Fibroblast of lung (primary cell): ENCODE measurements at regions not wholly inside any gene's neighbourhood (a gene's known extent, or its start where the extent isn't known, plus 50 kb on each side); places are given as distances from the start of the nearest gene placed in this dataset.

Source experiments
- DNase-seq, 2 donors: peaks; one replicate each; pipeline versions ENCODE4 v3.0.0 to v3.0.0-alpha.2; 2010; ENCODE audit warnings: low read depth in 2 of 2
- H2AFZ ChIP-seq: 2 replicates; pipeline ENCODE4 v1.5.1; 2012; ENCODE audit warnings: low read length, control low read depth, inconsistent platforms
- H3K27ac ChIP-seq: 2 replicates; pipeline ENCODE4 v1.5.1; 2011; ENCODE audit warnings: low read length, control low read depth; ENCODE audit not compliant: insufficient read depth
- H3K27me3 ChIP-seq: 2 replicates; pipeline ENCODE4 v1.5.1; 2011; ENCODE audit warnings: mild to moderate bottlenecking, low read length; ENCODE audit not compliant: control insufficient read depth, insufficient read depth
- H3K36me3 ChIP-seq: 2 replicates; pipeline ENCODE4 v1.5.1; 2011; ENCODE audit warnings: low read length; ENCODE audit not compliant: control insufficient read depth, insufficient read depth
- H3K4me1 ChIP-seq: 2 replicates; pipeline ENCODE4 v1.5.1; 2011; ENCODE audit warnings: low read length; ENCODE audit not compliant: control insufficient read depth, insufficient read depth; ENCODE audit errors: extremely low read depth
- H3K4me2 ChIP-seq: 2 replicates; pipeline ENCODE4 v1.5.1; 2011; ENCODE audit warnings: low read length, control low read depth; ENCODE audit not compliant: insufficient read depth; ENCODE audit errors: extremely low read depth
- H3K4me3 ChIP-seq, 4 experiments: fragments of 200-600 bp in 1 of 4; sonication (generic) in 1 of 4; replicated peaks in 1 of 4; 2 replicates each; pipeline ENCODE4 v1.5.1; 2011 to 2016; ENCODE audit warnings: low read length in 4 of 4, low read depth in 3 of 4, mild to moderate bottlenecking in 3 of 4, control low read depth in 2 of 4, inconsistent platforms in 1 of 4, mixed read lengths in 1 of 4; ENCODE audit not compliant: insufficient read depth in 1 of 4; ENCODE audit errors: control extremely low read depth in 1 of 4
- H3K79me2 ChIP-seq: 2 replicates; pipeline ENCODE4 v1.5.1; 2012; ENCODE audit warnings: mild to moderate bottlenecking, low read length, inconsistent platforms; ENCODE audit not compliant: control insufficient read depth, insufficient read depth
- H3K9ac ChIP-seq: 2 replicates; pipeline ENCODE4 v1.5.1; 2011; ENCODE audit warnings: mild to moderate bottlenecking, low read length, control low read depth; ENCODE audit not compliant: insufficient read depth
- H3K9me3 ChIP-seq: 2 replicates; pipeline ENCODE4 v1.5.1; 2012; ENCODE audit warnings: low read depth, low read length; ENCODE audit not compliant: control insufficient read depth, insufficient read depth
- H4K20me1 ChIP-seq: 2 replicates; pipeline ENCODE4 v1.5.1; 2011; ENCODE audit warnings: low read length; ENCODE audit not compliant: control insufficient read depth, insufficient read depth; ENCODE audit errors: extremely low read depth
- CTCF ChIP-seq, 2 donors: IDR thresholded peaks in 1 of 2; conservative IDR thresholded peaks in 1 of 2; 1 replicate in 1 of 2; 2 replicates in 1 of 2; pipeline ENCODE4 v1.5.1; 2011 to 2012; ENCODE audit warnings: low read length in 2 of 2, control low read depth in 1 of 2, inconsistent platforms in 1 of 2, low read depth in 1 of 2, mild to moderate bottlenecking in 1 of 2
- EZH2 ChIP-seq: IDR thresholded peaks from 2 replicates; pipeline ENCODE4 v1.5.1; 2012; ENCODE audit warnings: low read length, control low read depth, mild to moderate bottlenecking; ENCODE audit errors: missing control alignments

GRCh38 chr11:28777126-28777525, 668.9 kb downstream of the METTL15 start:
- no peak for DNase-seq
- Histone ChIP-seq H3K27ac (no peak overlapping the region), H4K20me1 (no peaks in the 10 kb centered on the region), H3K4me2 (no peak overlapping the region), H3K9me3 (no peaks in the 10 kb centered on the region), H3K9ac (no peak overlapping the region), H3K79me2 (no peaks in the 10 kb centered on the region), H3K36me3 (no peaks in the 10 kb centered on the region), H3K4me1 (no peaks in the 10 kb centered on the region), H3K27me3 (no peaks in the 10 kb centered on the region), H2AFZ (no peak overlapping the region), H3K4me3 (no peak overlapping the region)
- no peak for TF ChIP-seq CTCF (conservative IDR thresholded peaks at IDR 0.05 in 1 of 2, IDR thresholded peaks at IDR 0.05 in 1 of 2; ENCODE audit: low read depth in 1 of 2, low read length in 2 of 2)
- TF ChIP-seq EZH2 = no peak

GRCh38 chr11:28773606-28774005, 665.4 kb downstream of the METTL15 start:
- TF ChIP-seq EZH2 (no peak), CTCF (conservative IDR thresholded peaks at IDR 0.05 in 1 of 2, IDR thresholded peaks at IDR 0.05 in 1 of 2; ENCODE audit: low read depth in 1 of 2, low read length in 2 of 2) (no peak)
- Histone ChIP-seq H3K4me1 (no peaks in the 10 kb centered on the region), H3K27me3 (no peaks in the 10 kb centered on the region), H4K20me1 (no peaks in the 10 kb centered on the region), H3K9ac (no peak overlapping the region), H3K36me3 (no peaks in the 10 kb centered on the region), H3K4me3 (no peak overlapping the region), H3K9me3 (no peaks in the 10 kb centered on the region), H3K79me2 (no peaks in the 10 kb centered on the region), H3K4me2 (no peak overlapping the region), H3K27ac (no peak overlapping the region), H2AFZ (no peak overlapping the region)
- DNase-seq = no peak

- H3K9me3 ChIP-seq = no peaks in the 10 kb centered on the region
- no peak overlapping the region for H3K9ac ChIP-seq
- no peak overlapping the region for H3K27ac ChIP-seq
- H3K27me3 ChIP-seq = no peaks in the 10 kb centered on the region
- H3K36me3 ChIP-seq = no peaks in the 10 kb centered on the region
- H3K4me3 ChIP-seq = no peak overlapping the region
- no peaks in the 10 kb centered on the region for H4K20me1 ChIP-seq
- H2AFZ ChIP-seq = no peak overlapping the region
- TF ChIP-seq EZH2 = no peak
- TF ChIP-seq CTCF (conservative IDR thresholded peaks at IDR 0.05 in 1 of 2, IDR thresholded peaks at IDR 0.05 in 1 of 2; ENCODE audit: low read depth in 1 of 2, low read length in 2 of 2) = no peak
- no peaks in the 10 kb centered on the region for H3K79me2 ChIP-seq
- DNase-seq = peak in 1 of 2 donors; percentile 29
- no peaks in the 10 kb centered on the region for H3K4me1 ChIP-seq
- H3K4me2 ChIP-seq = no peak overlapping the region
Observed at GRCh38 chr11:28770806-28771205, 662.6 kb downstream of the METTL15 start.
